ENCODE measurements at regions not wholly inside any gene's neighbourhood (a gene's known extent, or its start where the extent isn't known, plus 50 kb on each side); places are given as distances from the start of the nearest gene placed in this dataset.

- intact Hi-C loops (cut with DNase I; ENCODE audit: low total_unique reads) = no loop called here
- in situ Hi-C loops (cut with MboI; ENCODE audit: low pct_ligation_motif_present in 1 of 4, low pct_unique_long_range_greater_than_20kb in 1 of 4, low sequenced_read_pairs in 3 of 4) = no loop called here
Observed at GRCh38 chr10:2425320-2425719, 642.0 kb upstream of the PFKP start.

GRCh38 chr10:2414562-2414961 is 652.8 kb upstream of the PFKP start:
- H3K4me3 ChIP-seq = no peak overlapping the region
- no peaks in the 10 kb centered on the region for H3K9me3 ChIP-seq
- no peaks in the 10 kb centered on the region for H3K4me1 ChIP-seq
- in situ Hi-C loops (cut with MboI; ENCODE audit: low pct_ligation_motif_present in 1 of 4, low pct_unique_long_range_greater_than_20kb in 1 of 4, low sequenced_read_pairs in 3 of 4) (no loop called here), intact Hi-C loops (cut with DNase I; ENCODE audit: low total_unique reads) (no loop called here)
- no peak for DNase-seq
- no peaks in the 10 kb centered on the region for H3K36me3 ChIP-seq
- H3K27me3 ChIP-seq = no peaks in the 10 kb centered on the region
- no peak for TF ChIP-seq CTCF (IDR thresholded peaks at IDR 0.05)
- no peak for TF ChIP-seq POLR2AphosphoS5 (IDR thresholded peaks at IDR 0.05)
- no peak overlapping the region for H3K27ac ChIP-seq
- WGBS, 2 donors (ENCODE audit: low coverage in 1 of 2) = 78 to 90% methylated on average over 4 of the region's 4 CpGs

More at GRCh38 chr10:2425320-2425719, 642.0 kb upstream of the PFKP start:
- Histone ChIP-seq H3K36me3 (no peaks in the 10 kb centered on the region), H3K4me1 (no peaks in the 10 kb centered on the region), H3K4me3 (no peak overlapping the region), H3K9me3 (no peaks in the 10 kb centered on the region), H3K27ac (no peak overlapping the region), H3K27me3 (no peaks in the 10 kb centered on the region)
- no peak for DNase-seq
- no peak for TF ChIP-seq CTCF (IDR thresholded peaks at IDR 0.05)
- no peak for TF ChIP-seq EP300 (IDR thresholded peaks at IDR 0.05; ENCODE audit: low read depth)
- TF ChIP-seq POLR2A (IDR thresholded peaks at IDR 0.05) = no peak
- TF ChIP-seq POLR2AphosphoS5 (IDR thresholded peaks at IDR 0.05) = no peak
- 80 to 87% methylated on average over 3 of the region's 3 CpGs for WGBS, 2 donors (ENCODE audit: low coverage in 1 of 2)

GRCh38 chr10:2414039-2414438 is 653.3 kb upstream of the PFKP start:
- intact Hi-C loops (cut with DNase I; ENCODE audit: low total_unique reads) = no loop called here
- Histone ChIP-seq H3K36me3 (no peaks in the 10 kb centered on the region), H3K4me3 (no peak overlapping the region), H3K4me1 (no peaks in the 10 kb centered on the region), H3K27me3 (no peaks in the 10 kb centered on the region), H3K27ac (no peak overlapping the region), H3K9me3 (no peaks in the 10 kb centered on the region)
- TF ChIP-seq POLR2AphosphoS5 (IDR thresholded peaks at IDR 0.05) = no peak
- no peak for TF ChIP-seq CTCF (IDR thresholded peaks at IDR 0.05)
- TF ChIP-seq EP300 (IDR thresholded peaks at IDR 0.05; ENCODE audit: low read depth) = no peak
- no peak for TF ChIP-seq POLR2A (IDR thresholded peaks at IDR 0.05)
- no peak for DNase-seq
- in situ Hi-C loops (cut with MboI; ENCODE audit: low pct_ligation_motif_present in 1 of 4, low pct_unique_long_range_greater_than_20kb in 1 of 4, low sequenced_read_pairs in 3 of 4) = no loop called here
- WGBS, 2 donors (ENCODE audit: low coverage in 1 of 2) = 80 to 86% methylated on average over 6 to 8 of the region's 8 CpGs

- DNase-seq = no peak
- Histone ChIP-seq H3K4me1 (no peaks in the 10 kb centered on the region), H3K27me3 (no peaks in the 10 kb centered on the region), H3K9me3 (no peaks in the 10 kb centered on the region), H3K4me3 (no peak overlapping the region), H3K36me3 (no peaks in the 10 kb centered on the region), H3K27ac (no peak overlapping the region)
- TF ChIP-seq CTCF (IDR thresholded peaks at IDR 0.05) (no peak), POLR2AphosphoS5 (IDR thresholded peaks at IDR 0.05) (no peak), EP300 (IDR thresholded peaks at IDR 0.05; ENCODE audit: low read depth) (no peak), POLR2A (IDR thresholded peaks at IDR 0.05) (no peak)
- in situ Hi-C loops (cut with MboI; ENCODE audit: low pct_ligation_motif_present in 1 of 4, low pct_unique_long_range_greater_than_20kb in 1 of 4, low sequenced_read_pairs in 3 of 4) (no loop called here), intact Hi-C loops (cut with DNase I; ENCODE audit: low total_unique reads) (no loop called here)
- 92 to 94% methylated on average over 3 to 4 of the region's 4 CpGs for WGBS, 2 donors (ENCODE audit: low coverage in 1 of 2)
Observed at GRCh38 chr10:2410049-2410448, 657.3 kb upstream of the PFKP start.
